Cardiac fibroblast (primary cell): ENCODE measurements at regions not wholly inside any gene's neighbourhood (a gene's known extent, or its start where the extent isn't known, plus 50 kb on each side); places are given as distances from the start of the nearest gene placed in this dataset.

Experiments
- DNase-seq, 2 donors: peaks; one replicate each; pipeline versions ENCODE4 v3.0.0 to v3.0.0-alpha.2; 2010; ENCODE audit warnings: low read depth in 2 of 2
- H3K4me3 ChIP-seq, 2 donors: replicated peaks in 1 of 2; 1 replicate in 1 of 2; 2 replicates in 1 of 2; pipeline ENCODE4 v1.5.1; 2011; ENCODE audit warnings: low read depth in 2 of 2, low read length in 2 of 2, mild to moderate bottlenecking in 2 of 2, moderate library complexity in 1 of 2
- TF ChIP-seq, protein P1 (sequence below): IDR thresholded peaks from one replicate; pipeline ENCODE4 v1.5.1; 2011; ENCODE audit warnings: low read depth, mild to moderate bottlenecking, low read length, inconsistent platforms

- TF ChIP-seq, protein P1, sequence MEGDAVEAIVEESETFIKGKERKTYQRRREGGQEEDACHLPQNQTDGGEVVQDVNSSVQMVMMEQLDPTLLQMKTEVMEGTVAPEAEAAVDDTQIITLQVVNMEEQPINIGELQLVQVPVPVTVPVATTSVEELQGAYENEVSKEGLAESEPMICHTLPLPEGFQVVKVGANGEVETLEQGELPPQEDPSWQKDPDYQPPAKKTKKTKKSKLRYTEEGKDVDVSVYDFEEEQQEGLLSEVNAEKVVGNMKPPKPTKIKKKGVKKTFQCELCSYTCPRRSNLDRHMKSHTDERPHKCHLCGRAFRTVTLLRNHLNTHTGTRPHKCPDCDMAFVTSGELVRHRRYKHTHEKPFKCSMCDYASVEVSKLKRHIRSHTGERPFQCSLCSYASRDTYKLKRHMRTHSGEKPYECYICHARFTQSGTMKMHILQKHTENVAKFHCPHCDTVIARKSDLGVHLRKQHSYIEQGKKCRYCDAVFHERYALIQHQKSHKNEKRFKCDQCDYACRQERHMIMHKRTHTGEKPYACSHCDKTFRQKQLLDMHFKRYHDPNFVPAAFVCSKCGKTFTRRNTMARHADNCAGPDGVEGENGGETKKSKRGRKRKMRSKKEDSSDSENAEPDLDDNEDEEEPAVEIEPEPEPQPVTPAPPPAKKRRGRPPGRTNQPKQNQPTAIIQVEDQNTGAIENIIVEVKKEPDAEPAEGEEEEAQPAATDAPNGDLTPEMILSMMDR, result no peak
- no peak for DNase-seq
- H3K4me3 ChIP-seq, result no peak overlapping the region
Measured at GRCh38 chr13:72448082-72448481, 279.3 kb downstream of the MZT1 start.

GRCh38 chr13:72444999-72445398, 282.4 kb downstream of the MZT1 start:
- TF ChIP-seq, protein P1, result no peak
- no peak for DNase-seq
- H3K4me3 ChIP-seq, result no peak overlapping the region

GRCh38 chr13:72437458-72437857, 290.0 kb downstream of the MZT1 start:
- peak in 1 of 2 donors; percentile 48 for DNase-seq
- H3K4me3 ChIP-seq, result no peak overlapping the region
- TF ChIP-seq, protein P1, result no peak

DNA sequence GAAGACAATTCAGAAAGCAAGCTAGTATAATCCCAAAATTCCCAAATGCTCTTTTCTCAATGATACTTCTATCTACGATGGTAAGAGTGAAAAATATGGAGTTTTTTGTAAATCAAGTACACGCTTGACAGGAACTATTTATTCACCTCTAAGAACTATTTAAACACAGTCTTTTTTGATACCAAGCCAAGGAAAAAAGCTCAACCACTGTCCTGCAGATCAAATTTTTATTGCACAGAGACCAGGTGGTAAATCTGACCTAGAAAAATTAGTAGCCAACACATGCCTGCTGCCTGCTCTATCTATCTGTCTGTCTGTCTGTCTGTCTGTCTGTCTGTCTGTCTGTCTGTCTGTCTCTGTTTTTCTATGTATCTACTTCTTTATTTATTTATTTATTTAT, 292.2 kb downstream of the MZT1 start:
- no peak overlapping the region for H3K4me3 ChIP-seq
- no peak for DNase-seq
- TF ChIP-seq, protein P1, result no peak

GRCh38 chr13:72431981-72432682, 295.3 kb downstream of the MZT1 start:
- no peak for DNase-seq
- H3K4me3 ChIP-seq, result no peak overlapping the region
- TF ChIP-seq, protein P1, result no peak

DNA sequence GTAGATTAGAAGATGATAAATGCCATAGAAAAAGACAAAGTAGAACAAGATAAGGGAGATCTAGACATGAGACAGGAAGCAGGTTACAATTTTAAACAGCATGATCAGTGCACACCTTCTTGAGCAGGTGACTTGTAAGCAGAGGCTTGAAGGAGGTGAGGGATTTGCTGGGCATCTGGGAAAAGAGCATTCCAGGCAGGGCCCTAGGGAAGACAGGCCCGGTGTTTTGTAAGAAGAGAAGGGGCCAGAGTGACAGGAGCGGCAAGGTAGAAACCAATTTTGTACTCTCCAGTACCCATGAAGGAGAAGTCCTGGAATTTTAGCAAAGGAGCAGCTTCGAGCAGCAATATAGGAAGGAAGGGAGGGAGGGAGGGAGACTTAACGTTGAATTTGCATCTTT, 296.5 kb downstream of the MZT1 start:
- no peak overlapping the region for H3K4me3 ChIP-seq
- DNase-seq, result no peak
- TF ChIP-seq, protein P1, result no peak
